ENCODE measurements at regions not wholly inside any gene's neighbourhood (a gene's known extent, or its start where the extent isn't known, plus 50 kb on each side); places are given as distances from the start of the nearest gene placed in this dataset.
"Not testable (repeated sequence)": the region's sequence is repeated elsewhere in the genome, so short reads cannot be mapped to it uniquely, and the experiment has no call there.

DNA sequence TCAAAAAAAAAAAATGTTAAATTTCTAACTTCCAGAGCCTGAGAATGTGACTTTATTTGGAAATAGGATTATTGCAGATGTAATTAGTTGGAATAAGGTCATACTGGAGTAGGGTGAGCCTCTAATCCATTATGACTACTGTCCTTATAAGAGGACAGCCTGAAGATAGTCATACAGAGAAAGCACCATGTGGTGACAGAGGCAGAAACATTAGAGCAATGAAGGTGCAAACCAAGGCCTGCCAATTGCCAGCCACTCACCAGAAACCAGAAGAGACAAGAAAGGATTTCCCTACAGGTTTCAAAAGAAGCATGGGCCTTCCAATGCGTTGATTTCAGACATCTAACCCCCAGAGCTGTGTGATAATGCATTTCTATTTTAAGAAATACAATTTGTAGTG is 659.2 kb upstream of the CHD1 start:
- no peak for DNase-seq
- peaks cover 3% of the 10 kb centered on the region for H3K9me3 Mint-ChIP-seq
- H3K4me1 Mint-ChIP-seq = no peaks in the 10 kb centered on the region
- no peak overlapping the region for H3K27ac Mint-ChIP-seq
- H3K36me3 Mint-ChIP-seq = no peaks in the 10 kb centered on the region
- no peaks in the 10 kb centered on the region for H3K27me3 Mint-ChIP-seq
- CTCF ChIA-PET = no interaction called here
- no peak overlapping the region for H3K4me3 Mint-ChIP-seq

GRCh38 chr5:99586878-99587277 is 658.1 kb upstream of the CHD1 start:
- Mint-ChIP-seq H3K27ac (no peak overlapping the region), H3K36me3 (no peaks in the 10 kb centered on the region), H3K4me3 (no peak overlapping the region), H3K9me3 (peaks cover 3% of the 10 kb centered on the region), H3K4me1 (no peaks in the 10 kb centered on the region), H3K27me3 (no peaks in the 10 kb centered on the region)
- DNase-seq = no peak
- CTCF ChIA-PET = no interaction called here

GRCh38 chr5:99581204-99581603 is 652.4 kb upstream of the CHD1 start:
- H3K27me3 Mint-ChIP-seq, H3K27ac Mint-ChIP-seq, DNase-seq, CTCF ChIA-PET, H3K9me3 Mint-ChIP-seq, H3K4me3 Mint-ChIP-seq, H3K4me1 Mint-ChIP-seq, H3K36me3 Mint-ChIP-seq: not testable (repeated sequence)

- H3K9me3 Mint-ChIP-seq, H3K4me1 Mint-ChIP-seq, CTCF ChIA-PET, H3K4me3 Mint-ChIP-seq, H3K27me3 Mint-ChIP-seq, DNase-seq, H3K36me3 Mint-ChIP-seq, H3K27ac Mint-ChIP-seq: not testable (repeated sequence)
Measured at GRCh38 chr5:99562937-99563627, 634.3 kb upstream of the CHD1 start.

GRCh38 chr5:99553211-99553810 is 624.5 kb upstream of the CHD1 start:
- no peaks in the 10 kb centered on the region for H3K36me3 Mint-ChIP-seq
- CTCF ChIA-PET = no interaction called here
- H3K27ac Mint-ChIP-seq = no peak overlapping the region
- H3K9me3 Mint-ChIP-seq = no peaks in the 10 kb centered on the region
- no peaks in the 10 kb centered on the region for H3K4me1 Mint-ChIP-seq
- no peak for DNase-seq
- no peak overlapping the region for H3K4me3 Mint-ChIP-seq
- H3K27me3 Mint-ChIP-seq = no peaks in the 10 kb centered on the region

DNA sequence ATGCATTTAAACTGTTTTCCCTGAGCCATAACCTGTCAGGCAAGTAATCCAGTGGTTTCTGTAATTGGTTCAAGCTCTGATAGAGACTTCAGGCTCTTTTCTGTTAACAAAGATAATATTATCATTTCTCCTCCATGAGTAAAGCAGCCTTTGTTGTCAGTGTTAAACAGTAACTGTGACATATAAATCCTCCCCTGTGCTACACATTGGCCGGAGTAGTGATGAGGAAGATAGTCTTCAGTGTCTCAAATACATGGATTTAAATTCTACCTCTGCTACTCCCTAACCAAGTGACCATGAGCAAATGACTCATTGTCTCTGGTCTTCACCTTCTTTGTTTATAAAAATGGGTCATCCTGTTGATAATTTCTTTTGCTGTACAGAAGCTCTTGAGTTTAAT is 615.5 kb upstream of the CHD1 start:
- no peak overlapping the region for H3K27ac Mint-ChIP-seq
- no peaks in the 10 kb centered on the region for H3K36me3 Mint-ChIP-seq
- no peaks in the 10 kb centered on the region for H3K4me1 Mint-ChIP-seq
- no peaks in the 10 kb centered on the region for H3K27me3 Mint-ChIP-seq
- H3K4me3 Mint-ChIP-seq = no peak overlapping the region
- CTCF ChIA-PET = no interaction called here
- no peaks in the 10 kb centered on the region for H3K9me3 Mint-ChIP-seq
- DNase-seq = no peak

DNA sequence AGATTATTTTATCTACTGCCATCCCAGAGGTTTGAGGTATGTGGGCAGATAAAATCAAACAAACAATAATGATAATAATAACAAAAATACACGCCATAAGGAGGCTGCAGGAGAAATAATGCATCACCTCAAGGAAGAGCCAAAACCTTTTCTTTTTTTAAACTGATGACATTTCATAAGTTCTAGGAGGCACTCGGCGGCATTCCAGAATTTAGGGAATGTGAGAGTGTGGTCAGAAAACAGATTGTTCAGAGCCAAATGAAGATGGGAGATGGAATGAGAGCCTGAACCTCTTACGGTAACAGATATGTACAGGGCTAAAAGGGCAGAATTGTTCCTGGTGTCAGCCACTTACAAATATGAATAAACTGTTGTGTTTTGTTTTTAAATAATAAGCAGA is 615.0 kb upstream of the CHD1 start:
- H3K36me3 Mint-ChIP-seq = no peaks in the 10 kb centered on the region
- H3K27ac Mint-ChIP-seq = no peak overlapping the region
- no peaks in the 10 kb centered on the region for H3K9me3 Mint-ChIP-seq
- DNase-seq = no peak
- no peak overlapping the region for H3K4me3 Mint-ChIP-seq
- no peaks in the 10 kb centered on the region for H3K4me1 Mint-ChIP-seq
- CTCF ChIA-PET = no interaction called here
- H3K27me3 Mint-ChIP-seq = no peaks in the 10 kb centered on the region

- not testable (repeated sequence) for H3K9me3 Mint-ChIP-seq
Measured at GRCh38 chr5:99534241-99534640, 605.4 kb upstream of the CHD1 start.

DNA sequence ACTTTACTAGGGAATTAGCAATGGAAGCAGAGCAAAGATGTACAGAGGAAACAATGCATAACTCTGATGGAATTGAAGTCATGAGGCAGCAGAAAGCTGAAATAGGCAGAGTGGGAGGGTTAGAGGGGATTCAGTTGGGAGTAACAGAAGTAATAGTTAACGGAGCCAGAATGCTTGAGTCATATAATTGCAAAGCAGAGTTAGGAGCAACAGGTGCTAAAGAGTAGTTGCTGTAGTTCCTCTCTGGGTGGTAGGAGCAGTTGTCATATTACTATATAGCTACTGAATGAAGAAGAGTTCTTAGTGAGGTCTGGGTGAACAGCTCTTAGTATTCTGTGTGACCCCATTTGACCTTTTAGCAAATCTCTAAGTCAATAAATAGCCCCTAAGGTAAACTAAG is 592.9 kb upstream of the CHD1 start:
- H3K4me1 Mint-ChIP-seq, H3K9me3 Mint-ChIP-seq, H3K36me3 Mint-ChIP-seq, DNase-seq, H3K4me3 Mint-ChIP-seq, CTCF ChIA-PET, H3K27ac Mint-ChIP-seq, H3K27me3 Mint-ChIP-seq: not testable (repeated sequence)

More at GRCh38 chr5:99534241-99534640, 605.4 kb upstream of the CHD1 start:
- H3K27ac Mint-ChIP-seq, DNase-seq, CTCF ChIA-PET, H3K27me3 Mint-ChIP-seq, H3K4me1 Mint-ChIP-seq, H3K36me3 Mint-ChIP-seq, H3K4me3 Mint-ChIP-seq: not testable (repeated sequence)

GRCh38 chr5:99515864-99516490 is 587.2 kb upstream of the CHD1 start:
- CTCF ChIA-PET, DNase-seq, H3K4me1 Mint-ChIP-seq, H3K36me3 Mint-ChIP-seq, H3K9me3 Mint-ChIP-seq, H3K4me3 Mint-ChIP-seq, H3K27ac Mint-ChIP-seq, H3K27me3 Mint-ChIP-seq: not testable (repeated sequence)

GRCh38 chr5:99510237-99510866 is 581.5 kb upstream of the CHD1 start:
- H3K27me3 Mint-ChIP-seq, H3K27ac Mint-ChIP-seq, H3K9me3 Mint-ChIP-seq, H3K4me3 Mint-ChIP-seq, DNase-seq, H3K36me3 Mint-ChIP-seq, H3K4me1 Mint-ChIP-seq, CTCF ChIA-PET: not testable (repeated sequence)

GRCh38 chr5:99509064-99509463 is 580.3 kb upstream of the CHD1 start:
- DNase-seq, H3K4me3 Mint-ChIP-seq, H3K27ac Mint-ChIP-seq, H3K36me3 Mint-ChIP-seq, H3K9me3 Mint-ChIP-seq, CTCF ChIA-PET, H3K4me1 Mint-ChIP-seq, H3K27me3 Mint-ChIP-seq: not testable (repeated sequence)

GRCh38 chr5:99495456-99495855 is 566.6 kb upstream of the CHD1 start:
- H3K4me1 Mint-ChIP-seq, CTCF ChIA-PET, H3K4me3 Mint-ChIP-seq, H3K27ac Mint-ChIP-seq, H3K27me3 Mint-ChIP-seq, H3K9me3 Mint-ChIP-seq, DNase-seq, H3K36me3 Mint-ChIP-seq: not testable (repeated sequence)

DNA sequence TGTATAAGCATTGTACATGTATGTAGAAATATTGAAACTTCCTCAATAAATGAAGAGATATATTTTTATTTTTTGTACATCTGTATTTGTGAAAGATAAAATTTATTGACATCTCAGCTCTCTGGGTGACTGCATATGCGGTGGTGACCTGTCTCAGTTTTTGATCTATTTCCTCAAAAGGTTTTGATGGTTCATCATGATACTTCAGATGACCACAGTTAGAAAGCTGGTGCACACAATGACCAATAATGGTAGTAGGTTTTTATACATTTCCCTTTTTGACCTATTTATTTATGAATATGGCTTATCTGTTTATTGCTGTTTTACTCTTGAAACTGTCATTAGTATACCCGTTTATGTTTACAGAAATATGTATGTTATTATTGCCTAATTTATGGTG is 549.6 kb upstream of the CHD1 start:
- H3K9me3 Mint-ChIP-seq, H3K27ac Mint-ChIP-seq, H3K27me3 Mint-ChIP-seq, H3K4me3 Mint-ChIP-seq, H3K4me1 Mint-ChIP-seq, DNase-seq, CTCF ChIA-PET, H3K36me3 Mint-ChIP-seq: not testable (repeated sequence)

DNA sequence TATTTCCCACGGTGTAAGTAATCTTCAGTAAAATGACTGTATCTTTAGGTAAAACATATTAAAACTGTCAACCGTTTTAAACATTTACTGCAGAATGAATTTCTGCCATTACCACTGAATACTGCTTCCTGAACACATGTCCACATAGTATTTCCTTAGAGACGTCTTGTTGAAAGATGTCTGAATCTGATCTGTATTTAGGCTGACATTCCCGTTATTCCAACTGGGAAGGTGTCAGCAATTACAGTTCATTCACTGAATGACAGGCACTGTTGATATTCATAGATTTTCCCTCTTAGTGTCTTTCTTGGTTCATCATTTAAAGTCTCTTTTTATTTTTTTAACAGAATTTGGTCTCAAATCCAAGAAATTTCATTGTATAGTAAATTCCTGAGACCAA is 544.5 kb upstream of the CHD1 start:
- CTCF ChIA-PET, H3K36me3 Mint-ChIP-seq, DNase-seq, H3K27ac Mint-ChIP-seq, H3K4me1 Mint-ChIP-seq, H3K4me3 Mint-ChIP-seq, H3K27me3 Mint-ChIP-seq, H3K9me3 Mint-ChIP-seq: not testable (repeated sequence)
